ENCODE measurements at regions not wholly inside any gene's neighbourhood (a gene's known extent, or its start where the extent isn't known, plus 50 kb on each side); places are given as distances from the start of the nearest gene placed in this dataset.

DNA sequence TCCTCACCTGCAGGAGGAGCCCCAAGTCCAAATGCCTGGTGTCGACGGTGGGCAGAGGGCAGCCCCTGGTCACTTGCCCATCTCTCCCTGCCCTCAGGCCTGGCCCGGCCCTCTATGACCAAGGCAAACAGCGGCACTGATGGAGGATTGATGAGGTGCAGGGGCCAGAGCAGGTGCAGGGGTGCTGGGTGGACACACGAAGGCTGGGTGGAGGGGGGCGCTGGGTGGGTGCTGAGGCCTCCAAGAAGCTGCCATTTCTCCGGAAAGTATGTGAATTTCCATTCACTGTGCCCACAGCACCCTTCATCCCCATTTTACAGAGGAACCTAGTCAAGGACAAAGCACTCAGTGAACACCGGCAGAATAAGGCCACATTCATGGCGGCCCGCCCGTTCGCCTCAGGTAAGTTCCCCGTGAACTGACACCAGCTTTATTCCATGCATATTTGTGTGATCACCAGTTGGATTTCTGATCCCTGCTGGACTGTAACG is 143.8 kb upstream of the PPP1R26 start:
- Histone ChIP-seq H3K27ac (ENCODE audit: low read length) (no peak overlapping the region), H3K27me3 (ENCODE audit: control insufficient read depth, insufficient read depth, low read length) (no peaks in the 10 kb centered on the region; the same call in 1 of the 2 replicates), H3K4me3 (ENCODE audit: low read depth in 2 of 2, low read length in 2 of 2) (no peak overlapping the region), H3K9me3 (ENCODE audit: control insufficient read depth, insufficient read depth, low read depth, low read length) (no peaks in the 10 kb centered on the region), H3K36me3 (ENCODE audit: control insufficient read depth, insufficient read depth, low read length) (no peaks in the 10 kb centered on the region), H3K4me1 (ENCODE audit: control insufficient read depth, insufficient read depth, low read length) (no peaks in the 10 kb centered on the region)
- TF ChIP-seq, protein P1, sequence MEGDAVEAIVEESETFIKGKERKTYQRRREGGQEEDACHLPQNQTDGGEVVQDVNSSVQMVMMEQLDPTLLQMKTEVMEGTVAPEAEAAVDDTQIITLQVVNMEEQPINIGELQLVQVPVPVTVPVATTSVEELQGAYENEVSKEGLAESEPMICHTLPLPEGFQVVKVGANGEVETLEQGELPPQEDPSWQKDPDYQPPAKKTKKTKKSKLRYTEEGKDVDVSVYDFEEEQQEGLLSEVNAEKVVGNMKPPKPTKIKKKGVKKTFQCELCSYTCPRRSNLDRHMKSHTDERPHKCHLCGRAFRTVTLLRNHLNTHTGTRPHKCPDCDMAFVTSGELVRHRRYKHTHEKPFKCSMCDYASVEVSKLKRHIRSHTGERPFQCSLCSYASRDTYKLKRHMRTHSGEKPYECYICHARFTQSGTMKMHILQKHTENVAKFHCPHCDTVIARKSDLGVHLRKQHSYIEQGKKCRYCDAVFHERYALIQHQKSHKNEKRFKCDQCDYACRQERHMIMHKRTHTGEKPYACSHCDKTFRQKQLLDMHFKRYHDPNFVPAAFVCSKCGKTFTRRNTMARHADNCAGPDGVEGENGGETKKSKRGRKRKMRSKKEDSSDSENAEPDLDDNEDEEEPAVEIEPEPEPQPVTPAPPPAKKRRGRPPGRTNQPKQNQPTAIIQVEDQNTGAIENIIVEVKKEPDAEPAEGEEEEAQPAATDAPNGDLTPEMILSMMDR (IDR thresholded peaks at IDR 0.05) = no peak
- TF ChIP-seq SIN3A (IDR thresholded peaks at IDR 0.05; ENCODE audit: borderline replicate concordance, insufficient read depth, low read depth, low read length) (no peak), POLR2AphosphoS5 (IDR thresholded peaks at IDR 0.05; ENCODE audit: low read depth, low read length) (no peak), TCF7L2 (IDR thresholded peaks at IDR 0.05; ENCODE audit: low read depth, low read length) (no peak)
- TF ChIP-seq, protein P2, sequence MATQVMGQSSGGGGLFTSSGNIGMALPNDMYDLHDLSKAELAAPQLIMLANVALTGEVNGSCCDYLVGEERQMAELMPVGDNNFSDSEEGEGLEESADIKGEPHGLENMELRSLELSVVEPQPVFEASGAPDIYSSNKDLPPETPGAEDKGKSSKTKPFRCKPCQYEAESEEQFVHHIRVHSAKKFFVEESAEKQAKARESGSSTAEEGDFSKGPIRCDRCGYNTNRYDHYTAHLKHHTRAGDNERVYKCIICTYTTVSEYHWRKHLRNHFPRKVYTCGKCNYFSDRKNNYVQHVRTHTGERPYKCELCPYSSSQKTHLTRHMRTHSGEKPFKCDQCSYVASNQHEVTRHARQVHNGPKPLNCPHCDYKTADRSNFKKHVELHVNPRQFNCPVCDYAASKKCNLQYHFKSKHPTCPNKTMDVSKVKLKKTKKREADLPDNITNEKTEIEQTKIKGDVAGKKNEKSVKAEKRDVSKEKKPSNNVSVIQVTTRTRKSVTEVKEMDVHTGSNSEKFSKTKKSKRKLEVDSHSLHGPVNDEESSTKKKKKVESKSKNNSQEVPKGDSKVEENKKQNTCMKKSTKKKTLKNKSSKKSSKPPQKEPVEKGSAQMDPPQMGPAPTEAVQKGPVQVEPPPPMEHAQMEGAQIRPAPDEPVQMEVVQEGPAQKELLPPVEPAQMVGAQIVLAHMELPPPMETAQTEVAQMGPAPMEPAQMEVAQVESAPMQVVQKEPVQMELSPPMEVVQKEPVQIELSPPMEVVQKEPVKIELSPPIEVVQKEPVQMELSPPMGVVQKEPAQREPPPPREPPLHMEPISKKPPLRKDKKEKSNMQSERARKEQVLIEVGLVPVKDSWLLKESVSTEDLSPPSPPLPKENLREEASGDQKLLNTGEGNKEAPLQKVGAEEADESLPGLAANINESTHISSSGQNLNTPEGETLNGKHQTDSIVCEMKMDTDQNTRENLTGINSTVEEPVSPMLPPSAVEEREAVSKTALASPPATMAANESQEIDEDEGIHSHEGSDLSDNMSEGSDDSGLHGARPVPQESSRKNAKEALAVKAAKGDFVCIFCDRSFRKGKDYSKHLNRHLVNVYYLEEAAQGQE (IDR thresholded peaks at IDR 0.05; ENCODE audit: insufficient read depth in 1 of 2, low read depth in 2 of 2, low read length in 1 of 2) = no peak
- DNase-seq (ENCODE audit: low read depth, low spot score) (no peak), ATAC-seq (no peak)
- BruUV-seq (replicated peaks) = no TSS peak
- intact Hi-C loops (cut with micrococcal nuclease; ENCODE audit: unreplicated experiment) (no loop called here), in situ Hi-C loops (cut with HindIII; ENCODE audit: low pct_unique_long_range_greater_than_20kb, low sequenced_read_pairs) (no loop called here)
- ChIA-PET CTCF (no interaction called here), POLR2A (no interaction called here)

DNA sequence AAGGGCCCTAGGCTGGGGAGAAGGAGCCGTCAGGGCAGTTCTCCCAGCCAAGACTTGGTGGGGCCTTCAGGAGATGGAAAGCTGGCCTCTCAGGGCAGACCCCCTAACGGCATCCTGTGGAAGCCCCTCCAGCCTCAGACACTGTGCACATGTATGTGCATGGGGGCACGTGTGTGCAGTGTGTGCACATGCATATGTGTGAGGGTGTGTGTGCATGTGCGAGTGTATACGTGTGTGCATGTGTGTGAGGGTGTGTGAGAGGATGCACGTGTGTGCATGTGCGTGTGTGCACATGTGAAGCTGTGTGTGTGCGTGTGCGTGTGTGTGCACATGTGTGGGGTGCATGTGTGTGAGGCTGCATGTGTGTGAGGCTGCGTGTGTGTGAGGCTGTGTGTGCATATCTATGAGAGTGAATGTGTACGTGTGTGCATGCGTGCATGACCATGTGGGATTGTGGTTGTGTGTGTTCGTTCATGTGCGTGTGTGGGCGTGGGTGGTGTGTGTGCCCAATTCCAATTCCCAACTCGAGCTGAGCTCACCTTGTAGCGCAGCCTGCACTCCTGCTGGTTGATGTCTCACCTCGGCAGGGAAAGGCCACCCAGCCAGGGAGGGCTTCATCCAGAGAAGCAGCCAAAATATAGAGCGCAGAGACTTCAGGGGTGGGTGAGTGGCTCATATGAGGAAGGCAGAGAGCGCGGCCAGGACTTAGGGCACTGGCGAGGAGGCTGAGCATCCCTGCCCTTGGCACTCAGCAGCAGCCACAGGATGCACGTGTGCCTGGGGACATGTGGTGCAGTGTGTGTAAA is 142.7 kb upstream of the PPP1R26 start:
- no peak for ATAC-seq
- no peak for TF ChIP-seq POLR2AphosphoS5 (IDR thresholded peaks at IDR 0.05; ENCODE audit: low read depth, low read length)
- no peak for TF ChIP-seq TCF7L2 (IDR thresholded peaks at IDR 0.05; ENCODE audit: low read depth, low read length)
- TF ChIP-seq, protein P1 (IDR thresholded peaks at IDR 0.05) = no peak
- TF ChIP-seq, protein P2 (IDR thresholded peaks at IDR 0.05; ENCODE audit: insufficient read depth in 1 of 2, low read depth in 2 of 2, low read length in 1 of 2) = no peak
- ChIA-PET CTCF (no interaction called here), POLR2A (no interaction called here)
- BruUV-seq (replicated peaks) = no TSS peak
- H3K4me3 ChIP-seq (ENCODE audit: low read depth in 2 of 2, low read length in 2 of 2) = no peak overlapping the region
- no peak for DNase-seq (ENCODE audit: low read depth, low spot score)
- H3K27me3 ChIP-seq (ENCODE audit: control insufficient read depth, insufficient read depth, low read length) = no peaks in the 10 kb centered on the region; the same call in 1 of the 2 replicates
- H3K4me1 ChIP-seq (ENCODE audit: control insufficient read depth, insufficient read depth, low read length) = no peaks in the 10 kb centered on the region
- H3K27ac ChIP-seq (ENCODE audit: low read length) = no peak overlapping the region
- no peaks in the 10 kb centered on the region for H3K36me3 ChIP-seq (ENCODE audit: control insufficient read depth, insufficient read depth, low read length)
- no peaks in the 10 kb centered on the region for H3K9me3 ChIP-seq (ENCODE audit: control insufficient read depth, insufficient read depth, low read depth, low read length)
- intact Hi-C loops (cut with micrococcal nuclease; ENCODE audit: unreplicated experiment) = no loop called here
- in situ Hi-C loops (cut with HindIII; ENCODE audit: low pct_unique_long_range_greater_than_20kb, low sequenced_read_pairs) = no loop called here
